Hindlimb muscle (tissue), 1 donor: ENCODE measurements at regions not wholly inside any gene's neighbourhood (a gene's known extent, or its start where the extent isn't known, plus 50 kb on each side); places are given as distances from the start of the nearest gene placed in this dataset.
A peak's percentile ranks its signal among the peaks of the same experiment; 100 is the strongest.

ENCODE experiments used
- DNase-seq: peaks from one replicate; pipeline ENCODE4 v3.0.0-alpha.2; 2013

DNA sequence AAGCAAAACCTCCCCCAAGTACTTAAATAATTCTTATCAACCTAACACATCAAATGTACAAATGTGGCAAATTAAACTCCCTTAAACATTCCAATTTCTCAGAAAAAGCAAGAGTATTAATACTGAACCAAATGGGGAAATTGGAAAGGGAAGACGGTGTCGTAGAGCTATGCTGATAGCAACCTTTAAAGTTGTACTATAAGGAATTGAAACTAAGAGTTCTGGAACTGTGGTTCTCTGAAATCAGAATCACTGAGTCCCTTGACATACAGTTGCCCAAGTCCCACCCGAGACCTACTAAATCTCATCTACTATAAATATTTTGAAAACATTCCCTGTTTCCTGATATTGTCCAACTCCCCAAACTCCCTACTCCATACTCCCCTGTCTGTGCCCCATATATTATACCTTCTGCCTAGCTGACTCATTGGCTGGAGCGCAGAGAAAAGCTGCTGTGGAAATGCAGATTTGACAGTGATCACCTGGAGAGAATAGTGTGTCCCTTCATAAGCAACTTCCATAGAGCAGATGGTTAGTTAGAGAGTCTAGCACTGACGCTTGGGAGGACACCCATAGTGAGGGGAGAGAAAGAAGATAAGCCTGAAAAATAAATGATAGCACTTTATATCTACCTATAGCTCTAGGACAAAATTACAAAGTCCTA lies 51.4 kb upstream of the ITM2B start:
- no peak for DNase-seq

DNA sequence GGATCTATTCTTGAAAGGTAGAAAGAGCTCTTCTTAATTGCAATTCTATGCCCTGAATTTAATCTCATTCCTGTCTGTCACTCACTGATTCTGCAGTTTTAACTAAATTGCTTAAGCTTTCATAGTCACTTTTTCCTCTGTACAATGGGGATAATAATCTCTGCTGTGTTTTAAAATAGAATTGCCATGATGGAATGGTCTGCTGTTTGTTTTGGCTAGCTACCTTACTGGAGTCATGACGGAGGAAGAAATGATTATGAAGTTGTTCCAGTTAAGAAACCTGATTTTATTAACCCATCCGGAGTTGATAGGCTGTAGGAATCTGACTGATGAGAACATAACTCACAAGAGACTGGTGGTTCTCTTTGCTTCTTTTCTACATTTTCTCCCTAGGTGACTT lies 54.9 kb upstream of the ITM2B start:
- DNase-seq, result no peak

DNA sequence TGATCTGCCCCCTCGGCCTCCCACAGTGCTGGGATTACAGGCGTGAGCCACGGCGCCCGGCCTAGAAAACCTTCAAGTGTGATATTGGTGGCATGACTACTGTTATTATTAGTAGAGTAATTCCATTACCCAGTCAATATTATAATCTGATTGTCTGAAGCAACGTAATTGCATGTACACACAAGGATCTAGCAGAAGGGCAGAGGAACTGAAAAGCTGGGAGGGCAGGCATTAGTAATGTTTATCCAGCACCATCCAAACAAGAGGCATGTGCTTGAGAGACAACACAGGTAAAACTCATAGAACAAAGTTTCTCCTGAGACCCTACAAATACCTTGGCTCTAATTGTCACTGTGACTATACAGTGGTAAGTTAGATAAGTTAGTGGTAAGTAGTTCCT lies 56.2 kb upstream of the ITM2B start:
- DNase-seq, result no peak

DNA sequence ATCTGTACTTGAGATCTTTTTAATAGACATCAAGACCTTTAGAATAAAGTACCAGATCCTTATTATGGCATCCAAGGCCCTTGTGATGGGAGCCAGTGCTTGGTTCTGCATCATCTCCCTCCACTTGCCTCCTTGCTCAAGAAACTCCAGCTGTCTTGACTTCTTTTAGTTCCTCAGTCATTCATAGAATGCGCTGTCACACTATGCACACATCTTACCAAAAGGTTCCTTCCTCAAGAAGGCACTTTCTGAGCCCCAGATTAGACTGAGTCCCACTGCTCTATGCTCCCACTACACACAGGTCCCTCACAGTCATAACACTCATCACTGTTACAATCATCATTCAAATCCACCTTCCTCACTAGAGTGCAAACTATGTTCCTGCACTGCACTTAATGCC lies 57.8 kb upstream of the ITM2B start:
- DNase-seq, result no peak

DNA sequence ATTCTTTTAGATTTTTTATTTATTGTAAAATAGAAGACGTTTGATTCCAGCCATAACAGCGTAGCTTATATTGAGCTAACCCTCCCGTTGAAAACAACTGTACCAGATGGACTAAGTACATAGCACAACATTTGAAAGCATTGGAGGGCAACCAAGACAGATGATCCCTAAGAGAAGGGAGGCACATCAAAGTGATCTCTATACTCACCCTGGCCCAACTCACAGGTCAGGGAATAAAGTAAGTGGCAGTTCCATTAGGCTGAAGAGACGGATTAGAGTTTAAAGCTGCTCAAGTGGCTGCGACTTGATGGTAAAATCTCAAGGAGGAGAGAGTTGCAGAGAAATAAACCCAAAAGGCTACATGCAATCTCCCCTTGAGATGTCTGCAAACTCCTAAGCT lies 65.1 kb upstream of the ITM2B start:
- DNase-seq, result no peak

DNA sequence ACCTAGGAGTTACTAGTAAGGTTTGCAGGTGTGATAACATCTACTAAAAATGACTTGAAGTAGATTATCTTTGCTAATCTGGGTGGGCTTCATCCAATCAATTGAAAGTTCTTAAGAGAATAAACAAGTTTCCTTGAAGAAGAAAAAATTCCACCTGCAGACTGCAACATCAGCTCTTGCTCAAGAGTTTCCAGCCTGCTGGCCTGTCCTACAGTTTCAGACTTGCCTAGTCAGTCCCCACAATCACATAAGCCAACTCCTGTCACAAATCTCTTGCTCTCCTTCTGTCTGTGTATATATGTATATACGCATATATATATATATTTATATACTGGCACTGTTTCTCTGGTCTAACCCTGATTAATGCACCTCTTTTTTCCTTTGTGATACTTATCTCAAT lies 67.3 kb upstream of the ITM2B start:
- DNase-seq, result no peak

DNA sequence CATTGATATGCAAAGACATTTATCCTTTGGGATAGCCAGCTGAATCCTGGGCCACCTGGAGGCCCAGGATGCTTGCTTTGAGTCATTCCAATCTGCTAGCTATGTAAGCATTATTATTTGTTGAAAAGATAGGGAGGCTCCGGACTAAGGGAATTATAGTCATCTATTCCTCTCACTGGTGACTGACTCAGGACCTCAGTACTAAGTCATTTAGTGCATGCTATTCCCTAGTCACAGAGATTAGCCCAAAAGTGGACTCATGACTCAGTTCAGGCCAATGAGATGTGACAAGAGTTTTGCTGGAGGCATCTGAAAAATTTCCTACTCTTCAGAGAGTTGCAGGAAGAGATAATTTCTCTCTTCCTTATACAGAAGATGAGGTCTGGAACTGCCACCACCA lies 67.9 kb upstream of the ITM2B start:
- DNase-seq, result no peak

DNA sequence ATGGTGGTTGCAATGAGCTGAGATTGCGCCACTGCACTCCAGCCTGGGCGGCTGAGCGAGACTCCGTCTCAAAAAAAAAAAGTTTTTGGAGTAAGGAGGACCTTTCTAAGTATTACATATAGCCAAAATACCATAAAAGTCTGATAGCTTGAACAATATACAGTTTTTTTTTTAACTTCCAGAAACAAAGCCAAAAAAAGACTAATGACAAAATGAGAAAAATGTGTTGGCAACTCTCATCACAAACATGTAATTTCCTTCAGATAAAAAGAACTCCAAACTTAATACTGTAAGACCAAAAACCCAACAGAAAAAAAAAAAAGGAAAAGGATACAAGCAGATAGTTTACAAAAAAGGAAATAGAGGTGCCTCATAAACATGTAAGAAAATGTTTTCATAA lies 68.2 kb upstream of the MED4 start:
- DNase-seq, result no peak

DNA sequence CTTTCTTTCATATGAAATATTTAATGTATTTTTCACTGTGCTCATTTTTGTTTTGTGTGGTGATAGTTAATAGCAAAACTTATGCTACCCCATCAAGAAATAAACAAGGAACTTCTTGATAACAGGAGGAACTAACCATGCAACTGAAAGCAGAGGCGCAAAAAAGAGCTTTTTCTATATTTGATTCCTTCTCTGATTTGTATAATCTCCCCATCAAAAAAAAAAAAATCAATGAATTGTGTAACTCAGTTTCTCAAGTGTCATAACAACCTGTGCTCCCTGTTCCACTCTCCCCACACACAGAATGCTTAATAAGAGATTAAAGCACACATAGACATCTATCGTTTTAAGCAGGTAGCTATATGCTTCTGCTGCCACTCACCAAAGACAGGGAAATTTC lies 67.3 kb upstream of the MED4 start:
- DNase-seq, result no peak

DNA sequence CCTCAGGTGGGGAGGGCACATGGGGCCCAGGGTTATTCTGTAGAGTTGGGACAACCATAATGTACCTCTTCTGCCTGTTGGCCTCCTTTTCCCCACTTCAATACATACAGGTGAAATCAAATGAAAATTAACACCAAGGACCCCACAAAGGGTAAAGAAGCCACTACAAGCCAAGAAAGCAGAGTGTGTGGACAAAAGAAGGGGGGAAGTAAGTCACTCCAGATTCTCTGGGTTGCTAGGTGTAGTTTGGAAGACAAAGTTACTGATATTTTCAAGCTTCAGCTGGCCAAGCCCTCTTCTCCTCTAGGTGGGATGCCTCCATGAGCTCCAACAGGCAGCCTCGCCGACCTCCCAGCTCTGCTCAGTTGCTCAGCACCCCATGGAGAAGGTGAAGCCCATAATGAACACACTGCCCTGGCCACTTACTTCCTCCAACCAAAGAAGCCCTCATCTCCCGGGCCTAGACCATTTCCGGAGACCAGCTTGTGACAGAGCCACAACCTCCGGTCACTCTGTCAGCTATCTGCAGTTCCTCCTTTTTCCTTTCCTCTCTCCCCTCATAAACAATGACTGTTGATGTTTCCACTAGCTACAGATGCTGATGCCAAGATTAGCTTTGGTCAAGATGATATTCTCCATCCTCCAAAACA lies 66.8 kb upstream of the MED4 start:
- DNase-seq, result peak; percentile 29

DNA sequence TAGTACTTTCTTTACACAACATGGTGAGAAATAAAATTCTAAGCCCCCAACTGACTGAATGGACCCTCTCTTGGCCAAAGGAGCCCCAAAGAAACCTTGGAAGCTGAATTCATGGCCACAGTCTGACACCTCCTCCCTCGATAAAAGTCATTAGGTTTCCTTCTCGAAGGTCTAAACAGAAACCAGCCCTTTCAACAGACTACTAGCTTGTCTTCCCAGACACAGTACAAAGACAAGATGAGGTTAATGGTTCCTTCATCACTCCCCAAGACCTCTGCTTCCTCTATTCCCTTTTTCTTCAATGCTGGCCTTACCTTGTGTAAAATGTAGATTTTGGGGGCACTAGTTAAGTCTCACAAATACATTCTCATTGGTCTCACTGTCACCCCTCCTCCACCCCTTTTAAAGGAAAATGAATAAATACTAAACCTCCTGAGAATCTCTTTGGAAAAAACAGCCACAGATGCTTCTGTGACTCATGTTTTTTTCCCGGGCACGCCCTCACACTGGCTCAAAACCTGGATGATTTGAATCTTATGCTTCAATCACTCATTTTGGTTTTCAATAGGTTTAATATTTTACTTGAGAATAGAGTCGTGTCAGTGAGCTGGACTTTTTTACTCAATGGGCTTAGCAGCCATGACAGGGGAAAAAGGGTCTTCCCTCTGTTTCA lies 65.8 kb upstream of the MED4 start:
- peak; percentile 19 for DNase-seq

DNA sequence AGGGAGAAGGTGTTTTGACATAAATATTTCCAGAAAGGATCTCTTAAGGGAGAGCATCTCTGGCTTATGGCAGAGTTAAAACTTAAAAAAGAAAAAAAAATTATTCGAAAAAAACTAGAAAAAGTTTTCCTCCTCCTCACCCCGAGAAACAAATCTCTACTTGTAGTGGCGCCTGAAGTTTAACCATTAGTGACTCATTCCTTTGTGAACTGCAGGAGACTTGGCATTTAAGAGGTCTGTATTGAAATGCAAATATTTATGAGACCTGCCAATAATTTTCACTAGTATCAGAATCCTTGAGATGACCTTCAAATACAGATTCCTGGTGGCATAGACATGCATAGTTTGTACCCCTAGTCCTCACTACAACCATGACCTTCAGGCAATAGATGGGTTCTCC lies 64.9 kb upstream of the MED4 start:
- DNase-seq, result no peak

DNA sequence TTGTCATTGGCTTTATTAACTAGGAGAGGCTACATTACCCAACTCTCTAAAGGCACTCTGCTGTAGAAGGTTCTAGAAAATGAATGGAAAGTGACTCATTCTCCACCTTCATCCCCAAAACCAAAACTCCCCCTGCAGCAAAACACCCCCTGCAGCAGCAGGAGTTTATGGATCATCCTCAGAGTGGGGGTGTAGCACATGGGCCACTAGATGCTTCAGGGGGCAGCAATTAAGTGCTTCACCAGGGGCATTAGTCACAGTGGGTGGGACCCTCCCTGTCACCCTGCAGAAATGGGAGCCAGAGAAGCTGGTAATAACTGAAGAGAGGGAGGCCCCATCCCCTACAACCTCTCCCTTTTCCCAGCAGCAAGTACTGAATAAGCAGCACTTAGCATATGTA lies 64.5 kb upstream of the MED4 start:
- no peak for DNase-seq

DNA sequence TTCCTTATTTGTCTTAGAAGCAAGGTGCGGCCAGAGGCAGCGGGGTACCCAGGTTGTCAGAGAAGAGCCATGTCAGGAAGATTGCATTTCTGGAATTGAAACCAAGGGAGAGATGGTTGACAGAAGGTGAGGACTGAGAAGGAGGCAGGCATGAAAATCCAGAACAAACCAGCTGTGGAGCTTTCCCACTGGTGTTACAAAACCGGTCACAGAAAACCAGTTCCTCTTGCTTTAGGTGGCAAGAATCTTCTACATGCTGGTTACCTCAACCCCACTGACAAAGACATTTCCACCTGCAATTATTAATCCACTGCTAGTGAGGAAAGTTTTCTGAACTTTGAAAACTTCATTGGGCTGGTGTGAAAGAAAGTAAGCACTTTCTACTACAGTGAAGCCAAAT lies 64.0 kb upstream of the MED4 start:
- DNase-seq, result no peak

DNA sequence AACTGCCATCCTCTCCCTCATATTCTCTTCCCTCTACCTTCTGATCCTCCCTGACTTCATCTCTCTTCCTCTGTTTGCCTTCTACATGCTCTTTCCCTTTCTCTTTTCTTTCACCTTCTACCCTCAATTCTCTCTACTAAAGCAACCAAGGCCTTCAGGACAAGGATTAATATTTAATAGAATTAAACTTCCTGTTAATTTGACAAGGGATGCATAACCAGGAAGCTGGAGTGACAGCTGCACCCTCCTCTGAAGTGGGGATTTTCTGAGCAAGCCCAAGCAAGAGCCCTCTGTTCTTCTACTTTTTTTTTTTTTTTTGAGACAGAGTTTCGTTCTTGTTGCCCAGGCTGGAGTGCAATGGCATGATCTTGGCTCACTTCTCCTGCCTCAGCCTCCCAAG lies 63.4 kb upstream of the MED4 start:
- DNase-seq, result no peak

DNA sequence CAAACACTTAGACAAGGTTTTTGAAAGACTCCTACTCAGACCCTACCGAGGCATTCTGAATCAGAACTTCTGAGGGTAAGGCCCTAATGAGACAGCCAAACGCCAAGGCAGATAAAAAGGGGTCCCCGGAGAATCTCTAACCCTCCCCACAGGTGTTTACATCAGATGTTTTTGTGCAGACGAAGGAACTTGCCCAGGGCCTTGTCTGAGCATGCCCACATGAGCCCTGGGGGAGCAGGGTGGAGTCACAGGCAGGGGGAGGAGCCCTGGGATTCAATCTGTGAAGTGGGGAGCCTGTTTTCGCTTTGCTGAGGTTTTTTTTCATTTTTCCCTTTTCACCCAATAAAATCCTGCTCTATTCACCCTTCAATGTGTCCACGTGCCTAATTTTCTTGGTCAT lies 61.6 kb upstream of the MED4 start:
- no peak for DNase-seq

DNA sequence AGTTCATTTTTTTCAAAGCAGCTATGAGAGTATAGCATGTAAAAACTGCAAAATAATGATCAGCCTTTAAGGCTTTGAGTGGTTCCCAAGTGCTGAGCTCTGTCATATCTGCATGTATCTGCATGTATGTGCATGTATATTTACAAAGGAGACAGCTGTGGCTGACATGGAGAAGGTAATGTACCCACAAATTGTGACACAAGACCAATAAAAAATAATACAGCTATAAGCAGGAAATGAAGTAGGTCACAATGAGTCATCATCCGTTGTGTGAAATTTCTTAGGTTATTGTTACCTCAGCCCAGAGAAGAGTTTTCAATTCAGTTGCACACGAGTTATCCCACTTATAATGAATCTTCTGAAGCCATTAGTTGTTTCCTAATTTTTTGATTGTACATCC lies 60.9 kb upstream of the MED4 start:
- no peak for DNase-seq

DNA sequence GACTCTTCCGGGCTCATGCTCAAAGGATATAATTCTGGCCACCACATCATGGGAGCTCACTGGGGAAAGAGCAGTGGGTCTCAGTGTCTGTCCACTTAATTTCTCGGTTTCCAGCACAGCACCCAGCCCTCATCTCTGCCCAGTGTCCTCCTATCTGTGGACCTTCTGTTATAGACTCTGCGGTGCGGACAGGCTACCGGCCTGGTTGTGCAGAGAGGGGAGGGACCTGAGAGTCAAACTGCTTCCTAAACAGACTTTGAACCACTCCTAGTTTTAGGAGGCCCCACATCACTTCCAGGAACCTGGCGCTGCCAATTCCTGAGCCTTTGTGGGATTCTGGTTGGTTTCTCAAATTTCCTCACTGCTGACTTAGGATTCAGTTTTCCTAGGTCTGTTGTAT lies 59.8 kb upstream of the MED4 start:
- DNase-seq, result no peak

DNA sequence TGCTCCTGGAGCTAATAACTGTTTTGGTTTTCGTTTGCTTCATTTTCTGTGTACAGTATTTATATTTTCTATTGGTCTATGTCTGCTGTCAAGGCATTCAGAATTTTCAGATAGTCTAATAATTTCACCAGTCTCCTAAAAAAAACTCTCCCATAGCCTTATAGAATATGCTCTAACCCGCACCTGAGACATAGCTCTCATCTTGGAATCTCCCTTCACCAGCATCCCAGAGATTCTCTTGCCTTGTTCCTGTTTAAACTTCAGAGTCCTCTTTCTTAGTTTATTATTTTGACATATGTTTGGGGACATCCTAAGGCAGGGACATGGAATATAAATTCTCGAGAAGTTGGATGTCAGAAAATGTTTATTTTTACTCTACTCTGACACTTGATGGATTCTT lies 58.3 kb upstream of the MED4 start:
- no peak for DNase-seq

DNA sequence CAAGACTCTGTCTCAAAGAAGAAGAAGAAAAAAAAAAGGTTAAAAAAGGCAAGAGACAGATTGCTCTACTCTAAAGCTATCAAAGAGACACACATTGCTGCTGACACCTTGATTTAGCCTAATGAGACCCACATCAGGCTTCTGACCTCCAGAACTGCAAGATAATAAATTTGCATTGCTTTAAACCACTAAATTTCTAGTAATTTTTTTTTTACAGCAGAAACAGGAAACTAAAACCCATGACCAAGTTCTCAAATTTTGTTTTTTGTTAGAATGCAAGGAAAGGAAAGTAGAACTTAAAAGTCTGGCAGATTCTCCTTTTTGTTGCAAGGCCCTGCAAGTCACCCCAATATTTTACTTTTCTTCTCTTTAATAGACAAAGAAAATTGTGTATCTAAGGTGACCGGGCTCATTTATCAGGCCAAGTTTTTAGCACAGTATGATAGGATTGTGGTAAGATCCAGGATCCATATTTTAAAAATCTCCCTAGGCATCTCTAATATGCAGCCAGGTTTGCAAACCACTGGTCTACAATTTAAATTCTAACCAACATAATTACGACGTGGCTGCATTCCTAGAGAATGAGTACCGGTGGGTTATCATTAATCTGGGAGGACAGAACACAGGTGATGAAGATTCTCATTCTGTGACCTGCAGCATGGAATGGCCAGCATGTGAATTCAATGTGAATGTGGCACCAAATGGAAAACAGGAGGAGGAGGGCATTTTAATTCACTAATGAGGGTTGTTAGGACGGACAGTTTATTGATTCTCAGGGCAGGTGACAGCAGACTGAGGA lies 56.7 kb upstream of the MED4 start:
- DNase-seq, result no peak

DNA sequence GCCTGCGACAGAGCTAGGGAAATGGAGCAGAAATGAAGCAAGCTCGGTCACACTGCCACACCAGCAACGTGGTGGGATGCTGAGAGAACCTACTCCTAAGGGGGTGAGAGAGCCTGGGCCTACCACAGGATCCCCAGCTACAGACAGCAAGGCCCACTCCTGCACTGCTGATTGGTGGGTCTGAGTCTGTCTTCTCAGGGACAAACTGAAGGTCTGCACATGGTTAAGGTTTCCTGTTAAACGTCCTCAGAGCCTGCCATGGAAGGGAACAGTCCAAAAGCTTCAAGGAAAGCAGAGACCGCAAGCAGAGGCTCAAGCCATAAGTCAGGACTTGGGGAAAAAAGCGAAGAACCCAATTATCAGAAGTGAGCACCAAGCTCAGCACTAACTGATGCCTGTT lies 53.5 kb upstream of the MED4 start:
- no peak for DNase-seq

DNA sequence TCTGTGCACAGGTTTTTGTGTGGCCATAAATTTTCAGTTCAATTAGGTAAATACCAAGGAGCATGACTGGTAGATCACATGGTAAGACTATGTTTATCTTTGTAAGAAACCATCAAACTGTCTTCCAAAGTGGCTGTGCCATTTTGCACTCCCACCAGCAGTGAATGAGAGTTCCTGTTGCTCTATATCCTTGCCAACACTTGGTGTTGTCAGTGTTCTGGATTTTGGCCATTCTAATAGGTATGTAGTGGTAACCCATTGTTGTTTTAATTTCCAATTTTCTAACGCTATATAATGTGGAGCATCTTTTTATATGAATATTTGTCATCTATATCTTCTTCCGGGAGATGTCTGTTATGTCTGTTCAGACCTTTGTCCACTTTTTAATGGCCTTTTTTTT lies 51.7 kb upstream of the MED4 start:
- DNase-seq, result no peak

DNA sequence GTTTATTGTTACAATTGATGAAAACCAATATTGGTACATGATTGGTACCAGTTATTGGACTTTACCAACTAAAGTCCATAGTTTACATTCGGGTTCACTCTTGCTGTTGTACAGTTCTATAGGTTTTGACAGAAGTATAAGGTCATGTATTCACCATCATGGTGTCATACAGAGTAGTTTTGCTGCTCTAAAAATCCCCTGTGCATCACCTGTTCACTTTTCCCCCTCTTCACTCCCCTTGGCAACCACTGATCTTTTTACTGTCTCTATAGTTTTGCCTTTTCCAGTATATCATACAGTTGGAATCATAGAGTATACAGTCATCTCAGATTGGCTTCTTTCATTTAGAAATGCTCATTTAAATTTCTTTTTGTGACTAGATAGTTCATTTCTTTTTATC lies 51.2 kb upstream of the MED4 start:
- no peak for DNase-seq
